Stomach (tissue), 8 donors: ENCODE measurements at regions not wholly inside any gene's neighbourhood (a gene's known extent, or its start where the extent isn't known, plus 50 kb on each side); places are given as distances from the start of the nearest gene placed in this dataset.

Source experiments
- DNase-seq, 2 donors: peaks; one replicate each; pipeline versions ENCODE4 v3.0.0 to v3.0.0-alpha.2; 2013 to 2019
- H3K27ac ChIP-seq, 5 donors: fragments of 200-600 bp in 4 of 5; sonication (generic) in 4 of 5; one replicate each; pipeline ENCODE4 v1.5.1; 2013 to 2019; ENCODE audit warnings: mild to moderate bottlenecking in 1 of 5, moderate library complexity in 1 of 5
- H3K27me3 ChIP-seq, 3 donors: fragments of 200-600 bp; sonication (generic); one replicate each; pipeline ENCODE4 v1.5.1; 2017 to 2019; ENCODE audit warnings: mixed run types in 1 of 3
- H3K36me3 ChIP-seq, 4 donors: fragments of 200-600 bp; sonication (generic); 1 replicate in 3 of 4; 2 replicates in 1 of 4; pipeline ENCODE4 v1.5.1; 2016 to 2019
- H3K4me1 ChIP-seq, 4 donors: fragments of 200-600 bp; sonication (generic); one replicate each; pipeline ENCODE4 v1.5.1; 2016 to 2019
- H3K4me3 ChIP-seq, 4 donors: fragments of 200-600 bp; sonication (generic) in 3 of 4; one replicate each; pipeline ENCODE4 v1.5.1; 2016 to 2019; ENCODE audit warnings: mild to moderate bottlenecking in 1 of 4
- H3K9me3 ChIP-seq, 4 donors: fragments of 200-600 bp; sonication (generic); one replicate each; pipeline ENCODE4 v1.5.1; 2016 to 2019
- EP300 ChIP-seq: sonication (generic); formaldehyde crosslinking; IDR thresholded peaks from one replicate; pipeline ENCODE4 v1.6.1; 2017; ENCODE audit warnings: antibody characterized with exemption
- POLR2A ChIP-seq, 4 donors: fragments of 450-650 bp; IDR thresholded peaks; one replicate each; pipeline ENCODE4 v1.6.1; 2016; ENCODE audit warnings: antibody characterized with exemption in 4 of 4, control low read depth in 2 of 4, mild to moderate bottlenecking in 1 of 4, moderate library complexity in 1 of 4
- POLR2AphosphoS5 ChIP-seq, 3 donors: sonication (generic); formaldehyde crosslinking; IDR thresholded peaks; one replicate each; pipeline ENCODE4 v1.6.1; 2016; ENCODE audit warnings: antibody characterized with exemption in 3 of 3
- WGBS, 5 donors: extraction: QIAGEN DNeasy Blood & Tissue Kit in 3 of 5; methylation state at CpG; one replicate each; pipeline versions ENCODE4 v1.1.5 to v1.1.7; 2013 to 2018; 5-methylcytosine and 5-hydroxymethylcytosine counted together
- intact Hi-C: fragments of 100-400 bp; cut with DNase I; formaldehyde crosslinking; loops from one replicate; pipeline ENCODE4 v1.15.1; 2023; ENCODE audit warnings: low total_unique reads
- TF ChIP-seq, protein P1 (sequence below), 7 experiments: fragments of 450-650 bp in 4 of 7; fragments of 200-600 bp in 3 of 7; sonication (generic) in 3 of 7; IDR thresholded peaks; one replicate each; pipeline ENCODE4 v1.5.1; 2016 to 2019; ENCODE audit warnings: antibody characterized with exemption in 7 of 7, control low read depth in 2 of 7, mild to moderate bottlenecking in 1 of 7
- donor health status: healthy with polysubstance abuse.
- donor health status: Bipolar disorder and iron deficiency.
- donor health status: healthy.

- Histone ChIP-seq H3K36me3 (no peaks in the 10 kb centered on the region), H3K27ac (no peak overlapping the region), H3K4me1 (no peaks in the 10 kb centered on the region), H3K9me3 (no peaks in the 10 kb centered on the region), H3K27me3 (no peaks in the 10 kb centered on the region), H3K4me3 (no peak overlapping the region)
- intact Hi-C loops, result no loop called here
- WGBS, 5 donors, result 77 to 86% (median 79%) methylated on average over 1 of the region's 1 CpG
- no peak for TF ChIP-seq EP300
- no peak for TF ChIP-seq POLR2AphosphoS5 (IDR thresholded peaks at IDR 0.05)
- no peak for TF ChIP-seq POLR2A (IDR thresholded peaks at IDR 0.05)
- TF ChIP-seq, protein P1, sequence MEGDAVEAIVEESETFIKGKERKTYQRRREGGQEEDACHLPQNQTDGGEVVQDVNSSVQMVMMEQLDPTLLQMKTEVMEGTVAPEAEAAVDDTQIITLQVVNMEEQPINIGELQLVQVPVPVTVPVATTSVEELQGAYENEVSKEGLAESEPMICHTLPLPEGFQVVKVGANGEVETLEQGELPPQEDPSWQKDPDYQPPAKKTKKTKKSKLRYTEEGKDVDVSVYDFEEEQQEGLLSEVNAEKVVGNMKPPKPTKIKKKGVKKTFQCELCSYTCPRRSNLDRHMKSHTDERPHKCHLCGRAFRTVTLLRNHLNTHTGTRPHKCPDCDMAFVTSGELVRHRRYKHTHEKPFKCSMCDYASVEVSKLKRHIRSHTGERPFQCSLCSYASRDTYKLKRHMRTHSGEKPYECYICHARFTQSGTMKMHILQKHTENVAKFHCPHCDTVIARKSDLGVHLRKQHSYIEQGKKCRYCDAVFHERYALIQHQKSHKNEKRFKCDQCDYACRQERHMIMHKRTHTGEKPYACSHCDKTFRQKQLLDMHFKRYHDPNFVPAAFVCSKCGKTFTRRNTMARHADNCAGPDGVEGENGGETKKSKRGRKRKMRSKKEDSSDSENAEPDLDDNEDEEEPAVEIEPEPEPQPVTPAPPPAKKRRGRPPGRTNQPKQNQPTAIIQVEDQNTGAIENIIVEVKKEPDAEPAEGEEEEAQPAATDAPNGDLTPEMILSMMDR (IDR thresholded peaks at IDR 0.05), result no peak
- no peak for DNase-seq
Observed at GRCh38 chrX:94430091-94430490, 756.1 kb downstream of the FAM133A start.

GRCh38 chrX:94435799-94436198 is 761.8 kb downstream of the FAM133A start:
- 52 to 76% (median 58%) methylated on average over 4 of the region's 4 CpGs for WGBS, 5 donors
- H3K9me3 ChIP-seq, result no peaks in the 10 kb centered on the region
- H3K4me1 ChIP-seq, result no peaks in the 10 kb centered on the region
- no peaks in the 10 kb centered on the region for H3K27me3 ChIP-seq
- H3K36me3 ChIP-seq, result no peaks in the 10 kb centered on the region
- no peak for DNase-seq
- intact Hi-C loops, result no loop called here
- H3K27ac ChIP-seq, result no peak overlapping the region
- TF ChIP-seq, protein P1 (IDR thresholded peaks at IDR 0.05), result no peak
- no peak for TF ChIP-seq EP300
- no peak for TF ChIP-seq POLR2A (IDR thresholded peaks at IDR 0.05)
- no peak for TF ChIP-seq POLR2AphosphoS5 (IDR thresholded peaks at IDR 0.05)
- H3K4me3 ChIP-seq, result no peak overlapping the region

DNA sequence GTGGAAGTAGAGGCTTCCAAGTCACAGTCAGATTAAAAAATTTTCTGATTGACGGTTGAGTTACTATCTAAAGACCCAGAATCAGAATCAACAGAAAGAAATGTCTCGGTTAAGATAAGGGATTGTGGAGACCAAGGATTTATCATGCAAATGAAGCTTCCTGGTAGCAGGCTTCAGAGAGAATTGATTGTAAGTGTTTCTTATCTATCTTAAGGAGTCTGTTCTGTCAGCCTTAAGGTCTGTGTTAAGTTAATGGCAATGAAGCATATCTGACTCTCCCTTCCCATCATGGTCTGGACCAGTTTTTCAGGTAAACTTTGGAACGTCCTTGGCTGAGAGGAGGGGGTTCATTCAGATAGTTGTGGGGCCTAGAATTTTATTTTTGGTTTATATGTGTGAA is 780.2 kb downstream of the FAM133A start:
- WGBS, 5 donors, result 35 to 50% (median 46%) methylated on average over 3 of the region's 3 CpGs
- intact Hi-C loops, result no loop called here

DNA sequence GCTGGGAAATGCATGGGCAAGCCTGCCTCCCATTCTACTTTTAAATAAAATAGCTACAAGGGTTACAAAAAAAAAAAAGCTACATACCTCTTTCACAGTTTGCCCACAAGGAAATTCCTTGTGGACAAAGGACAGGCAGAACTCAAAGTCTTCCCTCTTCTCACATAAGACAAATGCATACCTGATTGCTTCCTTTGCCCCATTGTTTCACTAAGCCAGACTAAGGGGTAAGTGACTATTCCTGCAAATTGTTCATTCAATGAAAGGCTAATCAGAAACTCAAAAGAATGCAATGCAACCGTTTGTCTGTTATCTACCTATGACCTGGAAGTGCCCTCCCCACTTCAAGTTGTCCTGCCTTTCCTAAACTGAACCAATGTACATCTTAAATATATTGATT is 780.6 kb downstream of the FAM133A start:
- Histone ChIP-seq H3K9me3 (no peaks in the 10 kb centered on the region), H3K4me3 (no peak overlapping the region), H3K4me1 (no peaks in the 10 kb centered on the region), H3K27me3 (no peaks in the 10 kb centered on the region), H3K36me3 (no peaks in the 10 kb centered on the region), H3K27ac (no peak overlapping the region)
- no peak for TF ChIP-seq EP300
- no peak for TF ChIP-seq POLR2AphosphoS5 (IDR thresholded peaks at IDR 0.05)
- TF ChIP-seq POLR2A (IDR thresholded peaks at IDR 0.05), result no peak
- TF ChIP-seq, protein P1 (IDR thresholded peaks at IDR 0.05), result no peak
- 0 to 33% (median 11%) methylated on average over 1 of the region's 1 CpG for WGBS, 5 donors
- DNase-seq, result no peak
- intact Hi-C loops, result no loop called here

More for the DNA sequence above, 780.2 kb downstream of the FAM133A start:
- DNase-seq, result no peak
- Histone ChIP-seq H3K4me3 (no peak overlapping the region), H3K27me3 (no peaks in the 10 kb centered on the region), H3K36me3 (no peaks in the 10 kb centered on the region), H3K27ac (no peak overlapping the region), H3K4me1 (no peaks in the 10 kb centered on the region), H3K9me3 (no peaks in the 10 kb centered on the region)
- TF ChIP-seq POLR2A (IDR thresholded peaks at IDR 0.05) (no peak), POLR2AphosphoS5 (IDR thresholded peaks at IDR 0.05) (no peak), EP300 (no peak)
- TF ChIP-seq, protein P1 (IDR thresholded peaks at IDR 0.05), result no peak
